ENCODE measurements at regions not wholly inside any gene's neighbourhood (a gene's known extent, or its start where the extent isn't known, plus 50 kb on each side); places are given as distances from the start of the nearest gene placed in this dataset.

- no peak overlapping the region for H2BK15ac ChIP-seq (ENCODE audit: low read depth, low read length)
- H3K9me1 ChIP-seq (ENCODE audit: insufficient read depth, low read length), result no peaks in the 10 kb centered on the region
- no peaks in the 10 kb centered on the region for H3K4me1 ChIP-seq (ENCODE audit: control insufficient read depth, insufficient read depth, low read length)
- H2BK20ac ChIP-seq (ENCODE audit: low read depth, low read length), result no peak overlapping the region
- no peaks in the 10 kb centered on the region for H3K27me3 ChIP-seq (ENCODE audit: control insufficient read depth, insufficient read depth, low read length)
- H2AK9ac ChIP-seq (replicated peaks; ENCODE audit: low read depth, low read length, poor library complexity), result no peak overlapping the region
- H3K23ac ChIP-seq (ENCODE audit: low read depth, low read length), result no peak overlapping the region
- no peaks in the 10 kb centered on the region for H3K36me3 ChIP-seq (ENCODE audit: control insufficient read depth, insufficient read depth, low read length)
- no peaks in the 10 kb centered on the region for H4K20me1 ChIP-seq (ENCODE audit: insufficient read depth, low read length)
- intact Hi-C loops (cut with micrococcal nuclease) (no loop called here), in situ Hi-C loops (cut with MboI; ENCODE audit: low sequenced_read_pairs) (no loop called here), dilution Hi-C loops (cut with HindIII; ENCODE audit: low sequenced_read_pairs, unreplicated experiment) (no loop called here)
- no peak overlapping the region for H3K4me3 ChIP-seq (ENCODE audit: insufficient read depth, low read depth, low read length)
- H3K79me1 ChIP-seq (ENCODE audit: low read depth in 1 of 2, low read length in 2 of 2), result no peaks in the 10 kb centered on the region
- H2BK5ac ChIP-seq (ENCODE audit: low read depth, low read length, poor library complexity, severe bottlenecking), result no peak overlapping the region
- POLR2A ChIA-PET (ENCODE audit: unreplicated experiment), result no interaction called here
- CTCF ChIA-PET, result no interaction called here
- H2AK5ac ChIP-seq (ENCODE audit: low read depth, low read length), result no peak overlapping the region
- no peak overlapping the region for H3K18ac ChIP-seq (ENCODE audit: low read depth, low read length)
- BruUV-seq (replicated peaks), result no TSS peak
- DNase-seq, result no peak
- WGBS, 2 experiments (ENCODE audit: extremely low coverage in 2 of 2, insufficient read length in 1 of 2), result no CpG with 5 or more reads among the region's 1 CpG
- H2BK120ac ChIP-seq (ENCODE audit: low read depth, low read length), result no peak overlapping the region
- no peak overlapping the region for H3K56ac ChIP-seq (ENCODE audit: extremely low read depth, insufficient read depth, low read length)
- no peak for TF ChIP-seq RAD21 (IDR thresholded peaks at IDR 0.05; ENCODE audit: low read length)
- TF ChIP-seq RFX5 (IDR thresholded peaks at IDR 0.05; ENCODE audit: low read depth, low read length), result no peak
- no peak for TF ChIP-seq CEBPB (IDR thresholded peaks at IDR 0.05; ENCODE audit: low read depth, low read length)
- TF ChIP-seq MAFK (IDR thresholded peaks at IDR 0.05; ENCODE audit: low read depth, low read length), result no peak
- no peak for TF ChIP-seq NFE2L2 (IDR thresholded peaks at IDR 0.05; ENCODE audit: low read depth, low read length)
- TF ChIP-seq SMC3 (IDR thresholded peaks at IDR 0.05; ENCODE audit: low read depth, low read length), result no peak
- TF ChIP-seq CHD1 (IDR thresholded peaks at IDR 0.05; ENCODE audit: low read depth, low read length), result no peak
- no peak for TF ChIP-seq ELK1 (IDR thresholded peaks at IDR 0.05; ENCODE audit: borderline replicate concordance, low read depth, low read length)
- TF ChIP-seq MXI1 (IDR thresholded peaks at IDR 0.05; ENCODE audit: borderline replicate concordance, low read depth, low read length), result no peak
- no peak for TF ChIP-seq RCOR1 (IDR thresholded peaks at IDR 0.05; ENCODE audit: insufficient replicate concordance, low read length)
- TF ChIP-seq USF2 (IDR thresholded peaks at IDR 0.05; ENCODE audit: low read depth, low read length), result no peak
- TF ChIP-seq BHLHE40 (IDR thresholded peaks at IDR 0.05; ENCODE audit: low read depth, low read length), result no peak
- TF ChIP-seq MAZ (IDR thresholded peaks at IDR 0.05; ENCODE audit: borderline replicate concordance, low read depth, low read length), result no peak
- no peak for TF ChIP-seq POLR2A (IDR thresholded peaks at IDR 0.05; ENCODE audit: low read depth, low read length)
- TF ChIP-seq FOS (IDR thresholded peaks at IDR 0.05; ENCODE audit: low read depth, low read length), result no peak
- no peak for TF ChIP-seq CTCF (conservative IDR thresholded peaks at IDR 0.05; ENCODE audit: low read depth, low read length)
- no peak for ATAC-seq (ENCODE audit: low read depth)
- H3K9me3 ChIP-seq (ENCODE audit: control insufficient read depth, insufficient read depth, low read length), result no peaks in the 10 kb centered on the region
- no peak overlapping the region for H3K9ac ChIP-seq (ENCODE audit: low read depth, low read length)
- no peak overlapping the region for H3K14ac ChIP-seq (replicated peaks; ENCODE audit: low read depth, low read length)
- no peak overlapping the region for H4K91ac ChIP-seq (ENCODE audit: insufficient read depth, low read depth, low read length)
- no peak overlapping the region for H4K5ac ChIP-seq (ENCODE audit: low read depth, low read length)
- no peak overlapping the region for H3K4me2 ChIP-seq (ENCODE audit: low read depth, low read length)
- no peak overlapping the region for H4K8ac ChIP-seq (ENCODE audit: low read depth in 2 of 2, low read length in 2 of 2)
- H3K27ac ChIP-seq (ENCODE audit: insufficient read depth, low read length), result no peak overlapping the region
- H3K4ac ChIP-seq (ENCODE audit: low read depth, low read length), result no peak overlapping the region
- no peak overlapping the region for H2AFZ ChIP-seq (replicated peaks; ENCODE audit: low read length, poor library complexity)
Observed at GRCh38 chr13:80118506-80118905, 222.4 kb downstream of the SPRY2 start.

Data from IMR-90 (cell line).